PFSK-1 (cell line): ENCODE measurements at regions not wholly inside any gene's neighbourhood (a gene's known extent, or its start where the extent isn't known, plus 50 kb on each side); places are given as distances from the start of the nearest gene placed in this dataset.

Experiments
- POLR2AphosphoS5 ChIP-seq: IDR thresholded peaks from 2 replicates; pipeline ENCODE4 v1.6.1; 2012; ENCODE audit warnings: low read depth, mild to moderate bottlenecking, control low read depth, low read length, moderate library complexity
- REST ChIP-seq, 2 experiments: IDR thresholded peaks; 2 replicates each; pipeline versions ENCODE4 v1.6.1 to v1.8.0; 2011 to 2012; ENCODE audit warnings: low read depth in 2 of 2, low read length in 2 of 2, control low read depth in 1 of 2, inconsistent platforms in 1 of 2, mild to moderate bottlenecking in 1 of 2, moderate library complexity in 1 of 2; ENCODE audit not compliant: insufficient read depth in 1 of 2
- SIN3A ChIP-seq: IDR thresholded peaks from 2 replicates; pipeline ENCODE4 v1.6.1; 2012; ENCODE audit warnings: mild to moderate bottlenecking, low read length, moderate library complexity, borderline replicate concordance; ENCODE audit not compliant: insufficient read depth
- TAF1 ChIP-seq: IDR thresholded peaks from 2 replicates; pipeline ENCODE4 v1.6.1; 2012; ENCODE audit warnings: low read length, control low read depth, borderline replicate concordance; ENCODE audit not compliant: insufficient read depth

DNA sequence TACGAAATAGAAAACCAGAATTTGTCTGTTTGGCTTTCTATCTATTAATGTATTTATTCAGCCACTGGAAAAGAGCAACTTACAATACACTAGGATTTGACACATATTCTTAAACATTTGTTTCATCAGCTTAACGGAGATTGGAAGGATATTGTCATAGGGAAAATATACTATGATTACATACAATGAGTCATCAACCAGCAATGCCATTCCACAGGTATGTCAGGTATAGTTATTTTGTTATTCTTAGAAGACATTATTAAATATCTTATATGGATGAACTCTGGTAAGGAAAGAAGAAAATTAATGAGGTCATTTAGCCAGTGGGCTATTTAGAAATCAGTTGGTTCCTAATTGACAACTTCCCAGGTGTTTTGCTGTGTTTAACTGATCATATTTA is 926.6 kb downstream of the STIM2 start:
- no peak for TF ChIP-seq POLR2AphosphoS5
- no peak for TF ChIP-seq REST (IDR thresholded peaks at IDR 0.05; ENCODE audit: insufficient read depth in 1 of 2, low read depth in 2 of 2, low read length in 2 of 2)
- TF ChIP-seq TAF1 = no peak
- TF ChIP-seq SIN3A = no peak
